Fibroblast of the aortic adventitia (primary cell): ENCODE measurements at regions not wholly inside any gene's neighbourhood (a gene's known extent, or its start where the extent isn't known, plus 50 kb on each side); places are given as distances from the start of the nearest gene placed in this dataset.
A peak's percentile ranks its signal among the peaks of the same experiment; 100 is the strongest.

Source experiments
- DNase-seq: peaks from one replicate; pipeline ENCODE4 v3.0.0-alpha.2; 2010; ENCODE audit warnings: low read depth
- H3K4me3 ChIP-seq: 2 replicates; pipeline ENCODE4 v1.5.1; 2011; ENCODE audit warnings: low read depth, mild to moderate bottlenecking, control low read depth, low read length, moderate library complexity
- TF ChIP-seq, protein P1 (sequence below): IDR thresholded peaks from 2 replicates; pipeline ENCODE4 v1.5.1; 2011; ENCODE audit warnings: mild to moderate bottlenecking, low read length, control low read depth, inconsistent platforms; ENCODE audit not compliant: insufficient read depth

DNA sequence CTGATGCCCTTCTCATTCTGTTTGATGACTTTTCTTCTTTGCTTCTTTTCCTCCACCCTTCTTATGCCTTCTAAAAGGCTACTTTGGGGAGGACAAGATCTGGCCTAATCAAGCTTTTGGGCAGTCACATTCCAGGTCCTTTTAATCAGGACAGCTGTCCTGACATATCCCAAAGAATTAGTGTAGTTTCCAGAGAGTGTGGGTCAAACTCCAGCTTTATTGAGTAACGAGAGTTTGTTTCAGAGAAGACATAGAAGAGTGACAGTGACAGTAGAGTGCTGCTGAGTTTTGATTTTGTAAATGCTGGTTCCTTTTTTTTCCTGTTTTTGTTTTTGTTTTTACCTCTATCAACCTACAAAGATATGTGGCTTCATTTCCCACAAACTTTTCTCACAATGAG lies 158.4 kb upstream of the SESN3 start:
- H3K4me3 ChIP-seq, result no peak overlapping the region

DNA sequence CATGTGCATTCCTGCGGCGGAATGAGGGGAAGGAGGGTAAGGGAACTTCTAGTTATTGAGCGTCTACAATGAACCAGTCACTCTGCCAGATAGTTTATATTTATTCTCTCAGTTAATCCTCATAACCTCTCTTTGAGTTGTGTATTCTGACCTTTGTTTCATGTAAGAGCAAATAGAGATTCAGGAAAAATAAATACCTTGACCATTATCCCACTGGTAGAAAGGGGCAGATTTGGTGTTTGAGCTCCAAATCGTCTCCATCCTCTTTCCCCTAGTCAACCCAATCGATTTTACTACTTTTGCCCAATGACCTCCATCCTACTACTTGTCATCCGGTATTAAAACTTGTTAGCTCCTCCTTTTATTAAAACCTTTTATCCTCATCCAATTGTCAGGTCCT lies 157.1 kb upstream of the SESN3 start:
- DNase-seq, result no peak
- TF ChIP-seq, protein P1, sequence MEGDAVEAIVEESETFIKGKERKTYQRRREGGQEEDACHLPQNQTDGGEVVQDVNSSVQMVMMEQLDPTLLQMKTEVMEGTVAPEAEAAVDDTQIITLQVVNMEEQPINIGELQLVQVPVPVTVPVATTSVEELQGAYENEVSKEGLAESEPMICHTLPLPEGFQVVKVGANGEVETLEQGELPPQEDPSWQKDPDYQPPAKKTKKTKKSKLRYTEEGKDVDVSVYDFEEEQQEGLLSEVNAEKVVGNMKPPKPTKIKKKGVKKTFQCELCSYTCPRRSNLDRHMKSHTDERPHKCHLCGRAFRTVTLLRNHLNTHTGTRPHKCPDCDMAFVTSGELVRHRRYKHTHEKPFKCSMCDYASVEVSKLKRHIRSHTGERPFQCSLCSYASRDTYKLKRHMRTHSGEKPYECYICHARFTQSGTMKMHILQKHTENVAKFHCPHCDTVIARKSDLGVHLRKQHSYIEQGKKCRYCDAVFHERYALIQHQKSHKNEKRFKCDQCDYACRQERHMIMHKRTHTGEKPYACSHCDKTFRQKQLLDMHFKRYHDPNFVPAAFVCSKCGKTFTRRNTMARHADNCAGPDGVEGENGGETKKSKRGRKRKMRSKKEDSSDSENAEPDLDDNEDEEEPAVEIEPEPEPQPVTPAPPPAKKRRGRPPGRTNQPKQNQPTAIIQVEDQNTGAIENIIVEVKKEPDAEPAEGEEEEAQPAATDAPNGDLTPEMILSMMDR, result no peak
- H3K4me3 ChIP-seq, result no peak overlapping the region

More for the DNA sequence above, 158.4 kb upstream of the SESN3 start:
- TF ChIP-seq, protein P1, result no peak
- no peak for DNase-seq

DNA sequence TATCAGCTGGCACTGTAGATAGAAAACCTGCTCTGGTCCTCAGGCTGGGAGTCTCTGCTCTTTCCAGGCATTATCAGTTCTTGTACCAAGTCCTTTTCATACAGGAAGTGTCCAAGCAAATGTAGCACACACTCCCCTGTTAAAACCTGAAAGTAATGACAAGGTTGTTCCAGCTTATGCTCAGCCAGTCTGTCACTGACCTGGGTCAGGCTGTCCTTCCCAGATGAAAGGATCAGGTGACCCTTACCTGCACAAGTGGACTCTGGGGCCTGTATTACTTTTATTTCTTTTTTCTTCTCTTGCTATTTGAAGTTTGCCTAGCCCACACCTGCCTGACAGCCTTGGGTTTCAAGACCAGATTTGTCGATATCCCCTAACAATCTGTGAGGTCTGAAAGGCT lies 156.3 kb upstream of the SESN3 start:
- no peak overlapping the region for H3K4me3 ChIP-seq
- DNase-seq, result no peak
- TF ChIP-seq, protein P1, result no peak

DNA sequence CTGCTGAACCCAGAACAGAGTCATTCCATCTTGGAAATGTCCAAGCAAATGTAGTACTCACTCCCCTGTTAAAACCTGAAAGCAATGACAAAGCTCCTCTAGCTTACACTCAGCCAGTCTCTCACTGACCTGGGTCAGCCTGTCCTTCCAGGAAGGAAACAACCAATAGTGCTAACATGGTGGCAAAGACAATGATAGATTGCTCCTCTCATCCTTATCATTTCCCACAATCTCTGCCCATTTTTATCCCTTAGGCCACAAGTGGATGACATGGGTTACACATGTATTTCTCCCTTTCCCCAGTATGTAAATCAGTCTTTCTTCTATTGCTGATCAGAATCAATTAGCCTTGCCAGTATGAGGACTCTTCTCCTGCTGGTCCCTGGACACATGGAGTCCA lies 154.6 kb upstream of the SESN3 start:
- TF ChIP-seq, protein P1, result no peak
- DNase-seq, result no peak
- no peak overlapping the region for H3K4me3 ChIP-seq

DNA sequence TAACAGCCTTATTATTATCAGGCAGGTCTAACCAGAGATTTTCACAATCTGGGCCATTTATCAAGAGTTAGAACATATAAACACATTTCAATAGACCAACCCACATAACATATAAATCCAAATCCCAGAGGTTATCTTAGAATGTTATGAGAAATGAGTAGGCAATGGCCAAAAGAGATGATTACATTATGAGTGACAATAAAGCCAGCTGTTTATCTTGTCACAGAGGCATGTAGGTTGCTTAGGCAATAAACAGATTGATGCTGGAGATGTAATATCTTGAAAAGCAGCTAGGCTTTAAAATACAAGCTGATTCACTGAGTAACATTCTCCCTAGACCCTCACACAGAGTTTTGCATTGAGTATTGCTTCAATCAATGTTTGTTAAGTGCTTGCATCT lies 148.5 kb upstream of the SESN3 start:
- no peak for DNase-seq
- no peak overlapping the region for H3K4me3 ChIP-seq
- TF ChIP-seq, protein P1, result no peak

DNA sequence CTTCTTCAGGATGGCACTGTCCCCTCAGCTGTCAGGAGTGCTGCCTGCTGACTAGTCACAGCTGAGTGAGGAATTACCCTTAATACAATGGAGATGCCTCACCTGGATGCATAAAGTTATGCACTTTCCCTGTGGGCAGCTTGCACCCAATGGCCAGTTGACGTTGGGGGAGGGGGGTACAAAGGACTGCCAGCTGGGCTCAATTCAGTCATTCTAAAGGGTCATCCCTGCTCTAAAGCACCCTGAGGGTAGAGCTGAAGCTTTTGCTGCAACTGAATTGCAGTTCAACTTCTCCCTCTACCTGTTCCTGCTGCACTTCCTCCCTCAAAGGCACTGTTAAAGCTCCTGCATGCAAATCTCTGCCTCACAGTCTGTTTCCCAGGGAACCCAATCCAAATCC lies 147.8 kb upstream of the SESN3 start:
- H3K4me3 ChIP-seq, result no peak overlapping the region
- TF ChIP-seq, protein P1, result no peak
- no peak for DNase-seq

DNA sequence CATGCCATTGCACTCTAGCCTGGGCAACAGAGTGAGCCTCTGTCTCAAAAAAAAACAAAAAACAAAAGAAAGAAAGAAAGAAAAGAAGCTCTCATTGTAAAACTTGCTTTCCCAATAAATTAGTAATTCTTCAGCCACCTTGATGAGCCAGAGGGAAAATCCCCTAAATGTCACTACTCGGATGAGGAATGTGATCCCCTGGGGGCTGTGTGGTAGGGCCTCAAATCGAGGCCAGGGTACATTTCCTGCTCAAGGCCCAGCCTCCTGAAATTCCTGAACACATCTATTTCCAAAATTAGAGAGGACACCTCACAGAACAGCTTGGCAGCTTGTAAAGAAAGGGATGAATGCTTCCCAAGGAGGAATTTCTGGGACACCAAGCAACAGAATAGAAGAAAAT lies 147.1 kb upstream of the SESN3 start:
- TF ChIP-seq, protein P1, result no peak
- H3K4me3 ChIP-seq, result no peak overlapping the region
- DNase-seq, result peak; percentile 43
